SK-N-MC (cell line): ENCODE measurements at regions not wholly inside any gene's neighbourhood (a gene's known extent, or its start where the extent isn't known, plus 50 kb on each side); places are given as distances from the start of the nearest gene placed in this dataset.

Experiments
- EZH2 ChIP-seq: fragments of 200-600 bp; sonication (generic); IDR thresholded peaks from one replicate; pipeline ENCODE4 v1.6.1; 2017; ENCODE audit warnings: antibody characterized with exemption
- POLR2AphosphoS5 ChIP-seq: IDR thresholded peaks from 2 replicates; pipeline ENCODE4 v1.6.1; 2012; ENCODE audit warnings: mild to moderate bottlenecking, low read depth, low read length, borderline replicate concordance

- TF ChIP-seq POLR2AphosphoS5 = no peak
- no peak for TF ChIP-seq EZH2
Measured at GRCh38 chr5:8253376-8253775, 384.4 kb downstream of the MTRR start.
